B cell (primary cell): ENCODE measurements at regions not wholly inside any gene's neighbourhood (a gene's known extent, or its start where the extent isn't known, plus 50 kb on each side); places are given as distances from the start of the nearest gene placed in this dataset.
"Not testable (repeated sequence)": the region's sequence is repeated elsewhere in the genome, so short reads cannot be mapped to it uniquely, and the experiment has no call there.

Experiments used
- ATAC-seq: fragments of 200-7000 bp; cut with Tn5 transposase; one replicate; pipeline ENCODE4 v1.10.0; 2021; ENCODE audit warnings: low read depth, mild to moderate bottlenecking, moderate number of reproducible peaks, moderate library complexity
- CTCF ChIA-PET: fragments of 350-600 bp; sonication (Branson Sonifier 250); formaldehyde crosslinking; loops from one replicate; lab custom pipeline; 2021; ENCODE audit warnings: antibody characterized with exemption, inconsistent platforms; lab: Charles Lee
- POLR2A ChIA-PET: fragments of 350-600 bp; sonication (Branson Sonifier 250); formaldehyde crosslinking; loops from one replicate; lab custom pipeline; 2021; ENCODE audit warnings: antibody characterized with exemption; lab: Charles Lee
- DNase-seq: peaks from one replicate; pipeline ENCODE4 v3.0.0; 2013
- H2AFZ ChIP-seq: 2 replicates; pipeline ENCODE4 v1.6.1; 2012; ENCODE audit warnings: mild to moderate bottlenecking, low read depth, low read length; ENCODE audit not compliant: insufficient read depth, poor library complexity, severe bottlenecking
- H3K27ac ChIP-seq, 2 donors: 1 replicate in 1 of 2; 2 replicates in 1 of 2; pipeline ENCODE4 v1.5.1; 2012 to 2013; ENCODE audit warnings: low read length in 2 of 2, mild to moderate bottlenecking in 2 of 2, moderate library complexity in 1 of 2
- H3K27me3 ChIP-seq, 4 experiments: fragments of 200-600 bp in 1 of 4; sonication (generic) in 1 of 4; replicated peaks in 1 of 4; 1 replicate in 2 of 4; 2 replicates in 2 of 4; pipeline versions ENCODE4 v1.6.1 to v1.7.0; 2013 to 2016; ENCODE audit warnings: low read length in 3 of 4, mild to moderate bottlenecking in 2 of 4, mixed read lengths in 1 of 4, moderate library complexity in 1 of 4; ENCODE audit not compliant: insufficient read depth in 4 of 4, control insufficient read depth in 3 of 4; ENCODE audit errors: control extremely low read depth in 1 of 4
- H3K36me3 ChIP-seq, 2 experiments: replicated peaks in 1 of 2; 1 replicate in 1 of 2; 2 replicates in 1 of 2; pipeline versions ENCODE4 v1.6.1 to v1.7.1; 2013; ENCODE audit warnings: low read length in 1 of 2; ENCODE audit not compliant: insufficient read depth in 2 of 2, control insufficient read depth in 1 of 2; ENCODE audit errors: control extremely low read depth in 1 of 2, extremely low read depth in 1 of 2
- H3K4me1 ChIP-seq, 2 donors: fragments of 200-600 bp in 1 of 2; sonication (generic) in 1 of 2; 1 replicate in 1 of 2; 2 replicates in 1 of 2; pipeline versions ENCODE4 v1.5.1 to v1.6.1; 2013 to 2017; ENCODE audit warnings: low read length in 2 of 2; ENCODE audit not compliant: control insufficient read depth in 2 of 2, insufficient read depth in 2 of 2
- H3K4me2 ChIP-seq: replicated peaks from 2 replicates; pipeline ENCODE3; 2012; ENCODE audit warnings: mild to moderate bottlenecking, low read depth, low read length; ENCODE audit not compliant: poor library complexity, severe bottlenecking
- H3K4me3 ChIP-seq, 5 experiments: fragments of 200-600 bp in 1 of 5; sonication (generic) in 1 of 5; 1 replicate in 3 of 5; 2 replicates in 2 of 5; pipeline versions ENCODE4 v1.5.1 to v1.7.0; 2011 to 2016; ENCODE audit warnings: low read length in 4 of 5, mild to moderate bottlenecking in 4 of 5, low read depth in 2 of 5, control low read depth in 1 of 5, moderate library complexity in 1 of 5; ENCODE audit not compliant: insufficient read depth in 1 of 5; ENCODE audit errors: control extremely low read depth in 1 of 5, extremely low read depth in 1 of 5
- H3K79me2 ChIP-seq: fragments of 200-600 bp; sonication (generic); one replicate; pipeline ENCODE4 v1.6.0; 2016; ENCODE audit warnings: low read length; ENCODE audit not compliant: control insufficient read depth, insufficient read depth
- H3K9ac ChIP-seq: fragments of 200-600 bp; sonication (generic); 2 replicates; pipeline ENCODE4 v1.6.1; 2017; ENCODE audit warnings: mild to moderate bottlenecking, low read length, moderate library complexity
- H3K9me3 ChIP-seq, 3 donors: one replicate each; pipeline versions ENCODE4 v1.6.1 to v1.7.1; 2013; ENCODE audit warnings: low read length in 2 of 3; ENCODE audit not compliant: control insufficient read depth in 2 of 3, insufficient read depth in 1 of 3; ENCODE audit errors: control extremely low read depth in 1 of 3
- H4K20me1 ChIP-seq: 2 replicates; pipeline ENCODE4 v1.6.0; 2012; ENCODE audit warnings: mild to moderate bottlenecking, low read length; ENCODE audit not compliant: insufficient read depth, control insufficient read depth, poor library complexity, severe bottlenecking
- H3K27ac Mint-ChIP-seq: one replicate; pipeline ENCODE4 v1.8.0; 2021; ENCODE audit warnings: mixed read lengths
- H3K27me3 Mint-ChIP-seq: one replicate; pipeline ENCODE4 v1.8.0; 2021; ENCODE audit warnings: mixed read lengths
- H3K4me1 Mint-ChIP-seq: one replicate; pipeline ENCODE4 v1.8.0; 2021; ENCODE audit warnings: mixed read lengths
- H3K4me3 Mint-ChIP-seq: one replicate; pipeline ENCODE4 v1.8.0; 2021; ENCODE audit warnings: mixed read lengths
- H3K9me3 Mint-ChIP-seq: one replicate; pipeline ENCODE4 v1.8.0; 2022; ENCODE audit warnings: mixed read lengths; ENCODE audit not compliant: insufficient read depth
- EZH2 ChIP-seq: IDR thresholded peaks from 2 replicates; pipeline ENCODE4 v1.6.1; 2012; ENCODE audit warnings: borderline replicate concordance, low read depth, mild to moderate bottlenecking, moderate library complexity, low read length; ENCODE audit not compliant: insufficient read depth, poor library complexity, severe bottlenecking
- WGBS: methylation state at CpG from one replicate; pipeline ENCODE4 v1.1.5; 2013; ENCODE audit warnings: missing lambda C conversion rate; ENCODE audit not compliant: insufficient coverage; 5-methylcytosine and 5-hydroxymethylcytosine counted together
- intact Hi-C: fragments of 100-400 bp; cut with micrococcal nuclease; formaldehyde crosslinking; loops from one replicate; pipeline ENCODE4 v1.10.0; 2022

GRCh38 chr12:29012673-29013072 lies 136.4 kb upstream of the FAR2 start:
- TF ChIP-seq EZH2: no peak
- CTCF ChIA-PET: no interaction called here

GRCh38 chr12:29017532-29017931 lies 131.5 kb upstream of the FAR2 start:
- H3K27me3 Mint-ChIP-seq, DNase-seq, H3K27ac ChIP-seq, H3K79me2 ChIP-seq, ATAC-seq, CTCF ChIA-PET, H4K20me1 ChIP-seq, H3K4me1 ChIP-seq, H3K9ac ChIP-seq, H3K27me3 ChIP-seq, H3K4me3 Mint-ChIP-seq, POLR2A ChIA-PET, intact Hi-C loops, H3K9me3 Mint-ChIP-seq, H3K4me3 ChIP-seq, H3K36me3 ChIP-seq, H3K27ac Mint-ChIP-seq, H2AFZ ChIP-seq, H3K9me3 ChIP-seq, H3K4me1 Mint-ChIP-seq, H3K4me2 ChIP-seq: not testable (repeated sequence)
- WGBS: no CpG with 5 or more reads among the region's 2 CpGs

More at GRCh38 chr12:29012673-29013072, 136.4 kb upstream of the FAR2 start:
- POLR2A ChIA-PET: no interaction called here
- no peak overlapping the region for H3K27ac ChIP-seq
- H2AFZ ChIP-seq: no peak overlapping the region
- H3K4me1 ChIP-seq: no peaks in the 10 kb centered on the region
- H3K4me3 ChIP-seq: no peak overlapping the region
- no peak overlapping the region for H3K27ac Mint-ChIP-seq
- H3K79me2 ChIP-seq: no peaks in the 10 kb centered on the region
- intact Hi-C loops: no loop called here
- H3K9me3 ChIP-seq: no peaks in the 10 kb centered on the region
- H3K4me3 Mint-ChIP-seq: no peak overlapping the region
- WGBS: no CpG with 5 or more reads among the region's 4 CpGs
- H3K27me3 Mint-ChIP-seq: no peaks in the 10 kb centered on the region
- H3K9ac ChIP-seq: no peak overlapping the region
- H3K4me1 Mint-ChIP-seq: no peaks in the 10 kb centered on the region
- no peaks in the 10 kb centered on the region for H3K36me3 ChIP-seq
- no peak overlapping the region for H3K4me2 ChIP-seq
- no peak for DNase-seq
- no peaks in the 10 kb centered on the region for H4K20me1 ChIP-seq
- no peak for ATAC-seq
- no peaks in the 10 kb centered on the region for H3K27me3 ChIP-seq
- H3K9me3 Mint-ChIP-seq: no peaks in the 10 kb centered on the region
